ENCODE measurements at regions not wholly inside any gene's neighbourhood (a gene's known extent, or its start where the extent isn't known, plus 50 kb on each side); places are given as distances from the start of the nearest gene placed in this dataset.

DNA sequence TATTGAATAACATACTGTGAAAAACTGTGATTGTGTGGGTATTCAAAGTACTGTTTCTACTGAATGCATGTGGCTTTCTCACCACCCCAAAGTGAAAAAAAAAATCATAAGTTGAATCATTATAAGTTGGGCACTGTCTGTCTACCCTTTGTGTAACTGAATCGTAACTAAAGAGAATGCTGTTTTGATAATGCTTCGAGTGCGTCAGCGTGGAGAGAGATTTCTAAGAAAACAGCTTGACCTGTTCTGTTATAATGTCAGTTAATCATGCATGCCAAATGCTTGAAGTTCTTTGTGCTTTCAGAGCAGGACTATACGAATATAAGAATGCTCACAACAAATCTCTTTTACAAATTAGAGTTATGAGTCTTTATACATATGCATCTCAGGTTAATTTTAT, 148.8 kb upstream of the SGCD start (continued):
- no peak for TF ChIP-seq CHD1 (IDR thresholded peaks at IDR 0.05; ENCODE audit: low read depth, low read length)

DNA sequence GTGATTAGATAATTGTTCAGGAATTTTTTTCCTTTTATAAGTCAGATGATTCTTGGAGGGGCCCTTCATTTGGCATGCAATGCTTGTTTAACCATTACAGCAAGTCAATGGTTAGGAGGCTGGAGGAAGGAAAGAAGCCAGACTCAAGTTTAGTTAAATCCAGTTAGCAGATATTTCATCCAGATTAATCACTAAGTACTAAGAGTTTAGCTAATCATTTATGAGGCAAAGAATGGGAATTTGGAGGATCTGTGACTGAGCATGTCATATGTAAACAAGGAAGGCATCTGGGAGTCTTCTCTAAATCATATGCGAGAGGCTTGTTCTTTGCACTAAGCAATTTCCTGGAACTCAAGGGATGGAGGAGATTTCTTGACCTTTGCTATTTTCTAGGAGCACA, 145.3 kb upstream of the SGCD start:
- 100% methylated on average over 1 of the region's 1 CpG; no CpG with 5 or more reads in 1 of the 2 experiments for WGBS, 2 experiments (ENCODE audit: extremely low coverage in 1 of 2, insufficient coverage in 1 of 2, insufficient read length in 1 of 2, insufficient replicate concordance in 2 of 2, low coverage in 1 of 2, low lambda C conversion rate in 2 of 2, missing lambda C conversion rate in 1 of 2)
- CTCF ChIA-PET (ENCODE audit: partially characterized antibody): no interaction called here

More for the DNA sequence above, 145.3 kb upstream of the SGCD start:
- no peak overlapping the region for H3K4ac ChIP-seq (replicated peaks; ENCODE audit: insufficient read length, low read depth, low read length)
- no peak for DNase-seq (ENCODE audit: low read depth in 1 of 2, low spot score in 2 of 2)
- H3K18ac ChIP-seq (ENCODE audit: extremely low read depth, low read length): no peak overlapping the region
- H3K56ac ChIP-seq (replicated peaks; ENCODE audit: insufficient read length, low read depth, low read length): no peak overlapping the region
- no peak for FAIRE-seq
- H3K27ac ChIP-seq (ENCODE audit: low read depth, low read length): no peak overlapping the region
- H4K20me1 ChIP-seq (replicated peaks in 1 of 2; ENCODE audit: control insufficient read depth in 1 of 2, insufficient read depth in 2 of 2, low read length in 2 of 2): no peaks in the 10 kb centered on the region
- H3K79me2 ChIP-seq (ENCODE audit: control insufficient read depth in 1 of 2, insufficient read depth in 2 of 2, low read length in 2 of 2): no peaks in the 10 kb centered on the region
- H3K4me1 ChIP-seq (replicated peaks in 1 of 4; ENCODE audit: control insufficient read depth in 3 of 4, insufficient read depth in 4 of 4, low read length in 3 of 4): no peaks in the 10 kb centered on the region; a peak in 1 of 7 replicates
- peak overlapping the region; percentile 63; the same call in 1 of the 2 replicates for H2AFZ ChIP-seq (ENCODE audit: low read length)
- H2BK12ac ChIP-seq (ENCODE audit: low read depth, low read length): no peak overlapping the region
- H2AK5ac ChIP-seq (ENCODE audit: low read depth, low read length): no peak overlapping the region
- H3K4me2 ChIP-seq (ENCODE audit: insufficient read depth in 1 of 2, low read depth in 2 of 2, low read length in 2 of 2): no peak overlapping the region
- POLR2A ChIA-PET (ENCODE audit: partially characterized antibody): no interaction called here
- no peaks in the 10 kb centered on the region for H3K27me3 ChIP-seq (replicated peaks in 1 of 4; ENCODE audit: control insufficient read depth in 3 of 4, extremely low read depth in 1 of 4, insufficient read depth in 3 of 4, low read length in 3 of 4)
- no peaks in the 10 kb centered on the region for H3K36me3 ChIP-seq (ENCODE audit: control insufficient read depth in 2 of 4, insufficient read depth in 4 of 4, low read length in 3 of 4)
- TF ChIP-seq NRF1 (IDR thresholded peaks at IDR 0.05; ENCODE audit: low read depth, low read length) (no peak), SP2 (IDR thresholded peaks at IDR 0.05; ENCODE audit: low read length) (no peak), JUND (IDR thresholded peaks at IDR 0.05; ENCODE audit: low read length) (no peak), NANOG (IDR thresholded peaks at IDR 0.05; ENCODE audit: insufficient read depth, low read depth, low read length, poor library complexity, severe bottlenecking) (no peak), BRCA1 (IDR thresholded peaks at IDR 0.05; ENCODE audit: low read depth, low read length) (no peak)
- TF ChIP-seq, protein P1, sequence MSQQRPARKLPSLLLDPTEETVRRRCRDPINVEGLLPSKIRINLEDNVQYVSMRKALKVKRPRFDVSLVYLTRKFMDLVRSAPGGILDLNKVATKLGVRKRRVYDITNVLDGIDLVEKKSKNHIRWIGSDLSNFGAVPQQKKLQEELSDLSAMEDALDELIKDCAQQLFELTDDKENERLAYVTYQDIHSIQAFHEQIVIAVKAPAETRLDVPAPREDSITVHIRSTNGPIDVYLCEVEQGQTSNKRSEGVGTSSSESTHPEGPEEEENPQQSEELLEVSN (IDR thresholded peaks at IDR 0.05): no peak
- H3K4me3 ChIP-seq (ENCODE audit: extremely low read depth in 1 of 4, insufficient read depth in 2 of 4, low read depth in 3 of 4, low read length in 4 of 4): no peak overlapping the region
- no peak overlapping the region for H3K14ac ChIP-seq (ENCODE audit: insufficient read length)
- H3K9ac ChIP-seq (replicated peaks in 1 of 4; ENCODE audit: extremely low read depth in 1 of 4, low read depth in 3 of 4, low read length in 3 of 4): no peak overlapping the region
- H2BK5ac ChIP-seq (ENCODE audit: low read depth, low read length): no peak overlapping the region
- H3K23ac ChIP-seq (ENCODE audit: insufficient read length): no peak overlapping the region
- H4K91ac ChIP-seq (replicated peaks; ENCODE audit: insufficient read length, low read length): no peak overlapping the region
- no peaks in the 10 kb centered on the region for H3K79me1 ChIP-seq (ENCODE audit: low read depth, low read length)
- no peaks in the 10 kb centered on the region for H3K23me2 ChIP-seq (ENCODE audit: low read depth, low read length)
- H2BK15ac ChIP-seq (ENCODE audit: low read length): no peak overlapping the region
- H4K5ac ChIP-seq (ENCODE audit: insufficient read length, low read depth, low read length): no peak overlapping the region
- no peak overlapping the region for H2BK120ac ChIP-seq (replicated peaks; ENCODE audit: low read depth, low read length)
- no peak overlapping the region for H4K8ac ChIP-seq (ENCODE audit: extremely low read depth, insufficient read depth, low read length)
- no peak overlapping the region for H2BK20ac ChIP-seq (ENCODE audit: low read length)
- no peaks in the 10 kb centered on the region for H3K9me3 ChIP-seq (ENCODE audit: insufficient read depth in 2 of 2, low read depth in 1 of 2, low read length in 1 of 2)

Data from H1 (cell line).